OCI-LY7 (cell line): ENCODE measurements at regions not wholly inside any gene's neighbourhood (a gene's known extent, or its start where the extent isn't known, plus 50 kb on each side); places are given as distances from the start of the nearest gene placed in this dataset.

Source experiments
- BruUV-seq: library from RNA; stranded (reverse); fragments of 400-500 nt; replicated peaks from 2 replicates; lab custom pipeline; 2021; lab: Mats Ljungman, UMichigan
- CTCF ChIA-PET: fragments of 300-600 bp; sonication (Branson Sonifier 250); formaldehyde crosslinking; loops from one replicate; lab custom pipeline; 2022; ENCODE audit warnings: antibody characterized with exemption; ENCODE audit not compliant: unreplicated experiment; lab: Charles Lee
- POLR2A ChIA-PET: fragments of 300-600 bp; sonication (Branson Sonifier 250); formaldehyde crosslinking; loops from one replicate; lab custom pipeline; 2022; ENCODE audit warnings: antibody characterized with exemption; lab: Charles Lee
- DNase-seq: peaks from one replicate; pipeline ENCODE4 v3.0.0-alpha.2; 2015; ENCODE audit warnings: low spot score
- H2AFZ ChIP-seq: fragments of 200-600 bp; sonication (generic), shearing (Covaris generic); 2 replicates; pipeline ENCODE4 v1.6.1; 2014; ENCODE audit warnings: mild to moderate bottlenecking, antibody characterized with exemption, low read length, moderate library complexity
- H3K27ac ChIP-seq: fragments of 200-600 bp; sonication (generic); 2 replicates; pipeline ENCODE4 v1.5.1; 2014; ENCODE audit warnings: mixed run types, low read depth, mild to moderate bottlenecking, moderate library complexity, low read length, inconsistent platforms; ENCODE audit not compliant: poor library complexity, severe bottlenecking
- H3K36me3 ChIP-seq: fragments of 200-600 bp; sonication (generic); 2 replicates; pipeline ENCODE4 v1.6.1; 2014; ENCODE audit warnings: mild to moderate bottlenecking, antibody characterized with exemption, low read length, moderate library complexity, mixed read lengths; ENCODE audit not compliant: insufficient read depth
- H3K4me1 ChIP-seq: fragments of 200-600 bp; sonication (generic); 2 replicates; pipeline ENCODE4 v1.5.1; 2014; ENCODE audit warnings: mild to moderate bottlenecking, low read length; ENCODE audit not compliant: insufficient read depth, poor library complexity, severe bottlenecking
- H3K4me2 ChIP-seq: fragments of 200-600 bp; sonication (generic); 2 replicates; pipeline ENCODE4 v1.6.1; 2014; ENCODE audit warnings: mild to moderate bottlenecking, low read length
- H3K4me3 ChIP-seq: fragments of 200-600 bp; sonication (generic); 2 replicates; pipeline ENCODE4 v1.5.1; 2014; ENCODE audit warnings: mild to moderate bottlenecking, low read depth, low read length; ENCODE audit not compliant: poor library complexity, severe bottlenecking
- H3K79me2 ChIP-seq: fragments of 200-600 bp; sonication (generic); 2 replicates; pipeline ENCODE4 v1.6.1; 2016; ENCODE audit warnings: low read depth, mild to moderate bottlenecking, low read length, moderate library complexity, mixed read lengths; ENCODE audit not compliant: insufficient read depth
- H3K9me2 ChIP-seq: fragments of 200-600 bp; sonication (generic); 2 replicates; pipeline ENCODE4 v1.6.1; 2016; ENCODE audit warnings: mild to moderate bottlenecking, low read length, mixed read lengths; ENCODE audit not compliant: insufficient read depth
- H3K9me3 ChIP-seq: fragments of 200-600 bp; sonication (generic); 2 replicates; pipeline ENCODE4 v1.6.1; 2014; ENCODE audit warnings: mild to moderate bottlenecking, mixed run types, low read length, mixed read lengths
- H4K20me1 ChIP-seq: fragments of 200-600 bp; sonication (generic); 2 replicates; pipeline ENCODE4 v1.6.1; 2014; ENCODE audit warnings: mild to moderate bottlenecking, antibody characterized with exemption, low read length, moderate library complexity, mixed read lengths; ENCODE audit not compliant: insufficient read depth
- EZH2phosphoT487 ChIP-seq: fragments of 200-600 bp; sonication (generic); IDR thresholded peaks from 2 replicates; pipeline ENCODE4 v1.6.1; 2018; ENCODE audit warnings: low read depth, borderline replicate concordance, mild to moderate bottlenecking, mixed run types, antibody characterized with exemption, low read length, moderate library complexity, mixed read lengths
- intact Hi-C: fragments of 100-400 bp; cut with micrococcal nuclease; formaldehyde crosslinking; loops from one replicate; pipeline ENCODE4 v1.10.0; 2022; ENCODE audit not compliant: unreplicated experiment
- TF ChIP-seq, protein P1 (sequence below): fragments of 200-600 bp; sonication (generic); conservative IDR thresholded peaks from 2 replicates; pipeline ENCODE4 v1.5.1; 2014; ENCODE audit warnings: mild to moderate bottlenecking, antibody characterized with exemption, low read length, moderate library complexity, mixed read lengths

DNA sequence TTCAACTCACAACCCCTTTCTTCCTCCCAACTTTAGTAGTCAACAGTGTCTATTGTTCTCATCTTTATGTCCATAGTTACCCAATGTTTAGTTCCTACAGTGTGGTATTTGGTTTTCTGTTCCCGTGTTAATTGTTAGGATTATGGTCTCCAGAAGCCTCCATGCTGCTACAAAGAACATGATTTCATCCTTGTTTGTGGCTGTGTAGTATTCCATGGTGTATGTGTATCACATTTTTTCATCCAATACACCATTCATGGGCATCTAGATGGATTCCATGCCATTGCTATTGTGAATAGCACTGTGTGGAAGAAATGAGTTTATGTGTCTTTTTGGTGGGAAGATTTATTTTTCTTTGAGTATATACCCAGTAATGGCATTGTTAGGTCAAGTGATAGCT is 420.3 kb downstream of the XYLT1 start:
- H3K4me3 ChIP-seq, result no peak overlapping the region
- no peaks in the 10 kb centered on the region for H4K20me1 ChIP-seq
- no peaks in the 10 kb centered on the region for H3K9me2 ChIP-seq
- no peak overlapping the region for H2AFZ ChIP-seq
- no peak overlapping the region for H3K27ac ChIP-seq
- H3K9me3 ChIP-seq, result 0 out of 2 replicates have a peak, but pooled peaks cover 7% of the 10 kb centered on the region
- no peaks in the 10 kb centered on the region for H3K79me2 ChIP-seq
- BruUV-seq, result no TSS peak
- intact Hi-C loops, result no loop called here
- ChIA-PET CTCF (no interaction called here), POLR2A (no interaction called here)
- TF ChIP-seq, protein P1, sequence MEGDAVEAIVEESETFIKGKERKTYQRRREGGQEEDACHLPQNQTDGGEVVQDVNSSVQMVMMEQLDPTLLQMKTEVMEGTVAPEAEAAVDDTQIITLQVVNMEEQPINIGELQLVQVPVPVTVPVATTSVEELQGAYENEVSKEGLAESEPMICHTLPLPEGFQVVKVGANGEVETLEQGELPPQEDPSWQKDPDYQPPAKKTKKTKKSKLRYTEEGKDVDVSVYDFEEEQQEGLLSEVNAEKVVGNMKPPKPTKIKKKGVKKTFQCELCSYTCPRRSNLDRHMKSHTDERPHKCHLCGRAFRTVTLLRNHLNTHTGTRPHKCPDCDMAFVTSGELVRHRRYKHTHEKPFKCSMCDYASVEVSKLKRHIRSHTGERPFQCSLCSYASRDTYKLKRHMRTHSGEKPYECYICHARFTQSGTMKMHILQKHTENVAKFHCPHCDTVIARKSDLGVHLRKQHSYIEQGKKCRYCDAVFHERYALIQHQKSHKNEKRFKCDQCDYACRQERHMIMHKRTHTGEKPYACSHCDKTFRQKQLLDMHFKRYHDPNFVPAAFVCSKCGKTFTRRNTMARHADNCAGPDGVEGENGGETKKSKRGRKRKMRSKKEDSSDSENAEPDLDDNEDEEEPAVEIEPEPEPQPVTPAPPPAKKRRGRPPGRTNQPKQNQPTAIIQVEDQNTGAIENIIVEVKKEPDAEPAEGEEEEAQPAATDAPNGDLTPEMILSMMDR, result no peak
- no peak for TF ChIP-seq EZH2phosphoT487
- DNase-seq, result no peak
- no peaks in the 10 kb centered on the region for H3K4me1 ChIP-seq
- no peaks in the 10 kb centered on the region for H3K36me3 ChIP-seq
- no peak overlapping the region for H3K4me2 ChIP-seq
